OCI-LY1 (cell line): ENCODE measurements at regions not wholly inside any gene's neighbourhood (a gene's known extent, or its start where the extent isn't known, plus 50 kb on each side); places are given as distances from the start of the nearest gene placed in this dataset.

ENCODE experiments used
- EZH2 ChIP-seq: fragments of 200-600 bp; sonication (generic), shearing (Covaris generic); IDR thresholded peaks from 2 replicates; pipeline ENCODE4 v1.8.0; 2017; ENCODE audit warnings: borderline replicate concordance, mixed run types, mild to moderate bottlenecking, antibody characterized with exemption, low read length, moderate library complexity, mixed read lengths
- TF ChIP-seq, protein P1 (sequence below): fragments of 200-600 bp; sonication (generic), shearing (Covaris generic); IDR thresholded peaks from 2 replicates; pipeline ENCODE4 v1.5.1; 2017; ENCODE audit warnings: mild to moderate bottlenecking, antibody characterized with exemption, low read length, moderate library complexity, mixed read lengths

DNA sequence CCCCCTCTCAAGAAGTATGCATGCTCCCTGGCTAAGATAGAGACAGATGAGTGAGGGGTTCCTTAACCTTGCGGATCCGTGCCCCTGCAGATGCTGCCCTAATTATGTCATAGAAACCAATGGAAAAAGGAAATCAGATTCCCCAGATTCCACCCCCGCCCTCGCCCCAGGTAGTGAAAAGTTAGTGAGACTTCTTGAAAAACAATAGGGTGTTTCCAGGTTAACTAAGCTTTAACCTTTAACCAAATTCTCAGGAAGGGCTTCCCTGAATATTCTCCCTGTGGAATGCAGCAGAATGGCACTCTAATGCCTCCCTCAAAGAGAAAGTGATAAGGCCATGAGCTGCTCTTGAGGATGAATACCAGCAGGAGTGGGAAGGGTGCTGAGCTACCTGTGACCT lies 116.0 kb upstream of the RANBP3L start:
- TF ChIP-seq, protein P1, sequence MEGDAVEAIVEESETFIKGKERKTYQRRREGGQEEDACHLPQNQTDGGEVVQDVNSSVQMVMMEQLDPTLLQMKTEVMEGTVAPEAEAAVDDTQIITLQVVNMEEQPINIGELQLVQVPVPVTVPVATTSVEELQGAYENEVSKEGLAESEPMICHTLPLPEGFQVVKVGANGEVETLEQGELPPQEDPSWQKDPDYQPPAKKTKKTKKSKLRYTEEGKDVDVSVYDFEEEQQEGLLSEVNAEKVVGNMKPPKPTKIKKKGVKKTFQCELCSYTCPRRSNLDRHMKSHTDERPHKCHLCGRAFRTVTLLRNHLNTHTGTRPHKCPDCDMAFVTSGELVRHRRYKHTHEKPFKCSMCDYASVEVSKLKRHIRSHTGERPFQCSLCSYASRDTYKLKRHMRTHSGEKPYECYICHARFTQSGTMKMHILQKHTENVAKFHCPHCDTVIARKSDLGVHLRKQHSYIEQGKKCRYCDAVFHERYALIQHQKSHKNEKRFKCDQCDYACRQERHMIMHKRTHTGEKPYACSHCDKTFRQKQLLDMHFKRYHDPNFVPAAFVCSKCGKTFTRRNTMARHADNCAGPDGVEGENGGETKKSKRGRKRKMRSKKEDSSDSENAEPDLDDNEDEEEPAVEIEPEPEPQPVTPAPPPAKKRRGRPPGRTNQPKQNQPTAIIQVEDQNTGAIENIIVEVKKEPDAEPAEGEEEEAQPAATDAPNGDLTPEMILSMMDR = no peak
- TF ChIP-seq EZH2 = no peak
